HG02943 (cell line): ENCODE measurements at regions not wholly inside any gene's neighbourhood (a gene's known extent, or its start where the extent isn't known, plus 50 kb on each side); places are given as distances from the start of the nearest gene placed in this dataset.
"Not testable (repeated sequence)": the region's sequence is repeated elsewhere in the genome, so short reads cannot be mapped to it uniquely, and the experiment has no call there.

Experiments used
- ATAC-seq: cut with Tn5 transposase; IDR thresholded peaks from one replicate; pipeline ENCODE4 v1.9.1; 2021; ENCODE audit warnings: mild to moderate bottlenecking, low read depth, moderate library complexity; ENCODE audit not compliant: unreplicated experiment

DNA sequence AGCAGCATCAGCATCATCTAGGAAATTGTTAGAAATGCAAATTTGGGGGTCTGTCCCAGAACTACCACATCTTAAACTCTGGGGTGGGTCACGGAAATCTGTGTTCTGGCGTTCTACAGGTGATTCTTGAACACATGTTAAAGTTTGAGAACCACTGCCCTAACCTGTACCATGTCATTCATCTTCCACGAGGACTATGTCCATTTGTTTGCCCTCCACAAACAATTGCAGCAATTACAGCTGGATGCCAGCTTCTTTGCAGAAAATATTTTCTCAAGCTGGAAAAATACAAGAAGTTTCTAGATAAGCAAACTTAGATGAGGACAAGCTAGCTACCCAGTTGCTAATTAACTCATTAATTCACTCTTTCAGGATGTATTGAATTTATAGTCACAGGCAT lies 54.1 kb downstream of the MAFB start:
- ATAC-seq, result no peak

DNA sequence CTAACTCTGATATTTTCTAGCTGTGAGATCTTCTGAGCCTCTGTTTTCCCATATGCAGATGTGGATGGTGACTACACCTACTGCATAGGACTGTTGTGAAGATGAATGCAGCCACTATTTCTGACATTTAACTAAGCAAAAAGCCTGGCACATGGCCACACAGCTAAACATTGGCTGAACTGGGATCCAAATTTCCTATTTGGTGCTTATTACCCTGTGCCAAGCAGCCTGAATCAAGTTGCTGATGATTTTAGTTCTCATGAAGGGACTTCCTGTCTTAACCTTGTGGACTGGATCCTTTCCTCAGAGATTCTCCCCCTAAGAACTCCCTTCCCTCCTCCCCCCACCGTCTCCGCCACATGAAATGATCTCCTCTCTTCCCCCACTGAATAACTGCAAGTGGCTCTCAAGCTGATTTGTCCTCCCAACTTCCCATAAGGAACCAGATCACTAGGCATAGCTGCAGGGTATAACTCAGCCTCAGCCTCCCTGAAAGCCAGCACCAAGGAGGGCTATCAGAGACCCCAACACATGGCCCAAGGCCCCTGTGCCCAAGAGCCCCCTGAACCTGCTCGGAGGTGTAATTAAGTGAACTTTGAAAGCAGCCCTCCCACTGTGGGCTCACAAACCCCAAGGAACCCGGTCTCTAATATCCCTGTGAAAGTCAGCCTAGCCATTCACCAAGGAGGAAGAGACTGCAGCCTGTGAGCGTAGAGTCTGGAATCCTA lies 55.7 kb downstream of the MAFB start:
- no peak for ATAC-seq

DNA sequence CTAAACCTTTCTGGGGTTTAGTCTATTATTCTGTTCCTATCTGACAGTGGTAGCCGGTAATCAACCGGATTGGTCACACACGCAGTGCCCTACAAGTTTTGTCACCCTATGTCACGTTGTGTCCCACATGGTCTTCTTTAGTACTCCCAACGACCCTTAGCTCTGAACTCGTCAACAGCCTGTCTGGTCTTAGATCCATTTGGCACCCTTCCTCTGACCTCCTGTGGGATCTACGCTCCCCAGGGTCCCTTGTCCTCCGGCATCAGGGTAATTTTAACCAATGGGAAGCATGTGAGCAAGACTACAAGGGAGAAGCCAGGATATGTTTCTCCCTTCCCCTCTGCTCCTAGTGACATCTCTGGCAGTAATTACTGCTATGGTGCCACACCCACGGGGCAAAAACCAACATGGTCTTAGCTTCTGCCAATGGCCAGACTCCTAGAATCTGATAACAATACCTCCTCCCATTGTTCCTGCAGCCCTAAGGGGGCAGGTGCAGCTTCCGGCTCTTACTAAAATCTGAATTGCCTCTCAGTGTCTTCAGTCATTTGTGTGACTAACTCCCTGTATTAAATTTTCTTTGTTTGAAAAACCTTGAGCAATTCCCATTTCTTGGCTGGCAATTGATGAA lies 56.6 kb downstream of the MAFB start:
- ATAC-seq, result no peak

DNA sequence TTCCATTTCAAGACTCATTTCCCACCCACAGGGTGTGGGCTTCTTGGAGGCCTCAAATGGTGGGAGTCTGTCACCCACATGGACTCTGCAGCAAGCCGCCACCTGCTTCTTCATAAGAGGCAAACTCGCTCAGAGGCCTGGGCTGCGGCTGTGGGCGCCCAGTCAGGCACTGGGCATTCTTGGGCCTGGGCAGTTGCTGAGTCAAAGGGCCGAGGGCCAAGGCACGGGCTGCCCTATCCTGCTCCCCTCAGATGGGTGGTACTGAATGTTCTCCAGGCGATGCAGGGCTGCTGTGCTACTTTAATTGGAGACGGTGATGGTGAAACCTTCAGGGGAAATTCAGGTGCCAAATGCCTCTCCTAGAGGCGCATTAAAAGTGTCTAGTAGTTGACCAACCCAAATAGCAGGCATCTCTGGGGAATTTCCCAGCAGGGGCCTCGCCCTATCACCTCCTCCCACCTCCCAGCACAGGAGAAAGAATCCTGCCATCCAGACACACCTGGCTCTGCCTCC lies 57.9 kb downstream of the MAFB start:
- ATAC-seq, result no peak

DNA sequence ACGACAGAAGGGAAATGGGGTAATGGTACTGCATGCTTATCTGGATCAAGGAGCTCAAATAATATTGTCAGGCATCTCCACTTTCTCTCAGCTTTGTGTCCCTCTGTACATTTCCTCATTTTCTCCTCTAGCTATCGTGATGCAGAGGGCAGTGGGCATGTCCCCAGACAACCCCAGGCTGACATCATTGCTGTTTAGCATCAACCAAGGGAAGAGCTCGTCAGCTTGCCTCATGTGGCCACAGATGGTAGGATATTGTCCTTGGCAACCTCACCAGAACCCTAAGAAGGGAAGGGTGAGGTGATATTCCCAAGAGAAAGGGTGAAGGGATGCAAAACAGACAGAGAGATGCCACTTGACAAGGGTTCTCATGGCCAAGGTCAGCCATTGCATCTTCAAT lies 58.3 kb downstream of the MAFB start:
- no peak for ATAC-seq

DNA sequence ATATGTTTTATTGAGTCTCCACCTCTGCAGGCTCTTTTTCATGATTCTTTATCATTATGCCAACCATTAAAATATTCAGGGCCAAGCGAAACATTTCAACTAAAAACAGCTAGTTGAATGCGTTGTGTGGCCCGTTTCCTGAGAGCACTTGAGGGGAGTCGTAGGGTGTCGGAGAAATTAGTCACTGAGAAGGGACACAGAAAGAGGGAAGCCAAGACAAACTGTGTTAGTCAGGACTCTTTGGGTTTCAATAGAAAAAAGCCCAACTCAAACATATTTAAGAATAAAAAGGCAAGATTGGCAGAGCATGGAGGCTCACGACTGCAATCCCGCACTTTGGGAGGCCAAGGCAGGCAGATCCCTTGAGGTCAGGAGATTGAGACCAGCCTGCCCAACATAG lies 58.9 kb downstream of the MAFB start:
- ATAC-seq, result no peak

DNA sequence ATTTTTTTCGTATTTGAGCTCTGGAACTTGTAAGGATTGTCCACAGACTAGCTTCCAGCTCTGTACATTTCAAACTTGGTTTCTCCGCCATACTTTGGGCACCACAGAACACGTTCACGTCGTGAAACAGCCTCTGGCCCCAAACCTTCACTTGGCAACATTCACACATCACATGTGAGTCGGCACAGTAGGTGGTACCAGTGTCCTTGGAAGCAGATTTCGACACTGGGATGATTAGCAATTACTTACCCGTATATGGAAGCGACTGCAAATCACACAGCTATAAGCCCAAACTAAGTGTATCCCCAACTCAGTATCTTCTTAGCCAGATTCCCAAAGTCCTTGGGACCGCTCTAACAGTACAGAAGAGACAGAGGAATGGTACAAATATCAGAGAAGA lies 60.2 kb downstream of the MAFB start:
- no peak for ATAC-seq

DNA sequence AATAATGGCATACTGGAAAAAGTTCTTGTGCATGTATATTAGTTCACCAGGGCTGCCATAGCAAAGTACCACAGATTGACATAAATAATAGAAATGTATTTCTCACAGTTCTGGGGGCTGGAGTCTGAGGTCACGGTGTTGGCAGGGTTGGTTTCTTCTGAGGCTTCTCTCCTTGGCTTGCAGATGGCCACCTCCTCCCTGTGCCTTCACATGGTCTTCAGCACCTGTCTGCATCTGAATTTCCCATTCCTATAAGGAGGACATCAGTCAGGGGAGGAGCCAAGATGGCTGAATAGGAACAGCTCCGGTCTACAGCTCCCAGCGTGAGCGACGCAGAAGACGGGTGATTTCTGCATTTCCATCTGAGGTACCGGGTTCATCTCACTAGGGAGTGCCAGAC lies 70.0 kb downstream of the MAFB start:
- not testable (repeated sequence) for ATAC-seq

DNA sequence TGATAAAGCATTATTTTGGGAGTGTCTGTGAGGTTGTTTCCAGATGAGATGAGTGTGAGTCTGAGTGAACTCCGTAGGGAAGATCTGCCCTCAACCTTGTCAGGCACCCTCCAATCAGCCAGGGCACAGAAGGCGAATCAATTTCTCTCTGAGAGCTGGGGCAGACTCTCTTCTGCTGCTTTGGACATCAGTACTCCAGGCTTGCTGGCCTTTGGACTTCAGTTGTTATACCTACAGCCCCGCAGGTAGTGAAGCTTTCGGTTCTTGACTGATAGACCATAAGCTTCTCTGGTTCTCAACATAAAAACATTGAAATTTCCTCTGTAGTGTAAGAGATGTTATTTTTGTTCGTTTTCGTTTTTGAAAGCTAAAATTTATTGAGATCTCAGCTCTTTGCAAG lies 71.4 kb downstream of the MAFB start:
- no peak for ATAC-seq

DNA sequence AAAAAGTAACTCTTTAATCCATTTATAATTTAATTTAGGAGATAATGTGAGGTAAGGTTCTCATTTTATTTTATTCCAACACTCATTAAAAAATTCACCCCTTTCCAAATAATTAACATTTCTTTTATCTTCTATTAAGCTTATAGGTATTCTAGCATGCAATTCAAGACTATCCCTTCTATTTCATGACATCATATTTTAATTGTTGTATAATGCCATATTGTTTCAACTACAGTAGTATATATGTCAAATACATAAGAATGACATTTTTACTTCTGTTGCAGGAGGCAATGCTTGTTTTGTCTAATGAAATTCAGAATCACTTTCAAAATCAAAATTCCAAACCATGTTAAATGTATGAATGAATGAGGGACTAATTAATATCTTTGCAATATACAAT lies 76.2 kb downstream of the MAFB start:
- no peak for ATAC-seq

DNA sequence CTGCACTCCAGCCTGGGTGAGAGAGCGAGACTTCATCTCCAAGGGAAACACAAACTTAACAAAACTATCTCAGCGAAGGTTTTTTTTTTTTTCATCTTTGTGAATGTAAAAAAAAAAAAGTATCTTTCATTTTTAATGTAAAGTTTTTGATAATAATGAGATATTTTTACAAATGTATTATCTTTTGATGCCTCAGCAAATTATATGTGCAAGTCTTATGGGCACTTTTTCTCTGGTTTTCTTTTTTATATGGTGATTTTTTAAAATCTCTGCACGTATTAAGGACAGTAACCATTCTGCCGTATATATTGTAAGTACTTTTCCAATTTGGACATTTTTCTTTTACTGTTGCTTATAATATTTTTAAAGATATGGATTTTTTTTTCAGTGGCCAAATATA lies 76.8 kb downstream of the MAFB start:
- no peak for ATAC-seq

DNA sequence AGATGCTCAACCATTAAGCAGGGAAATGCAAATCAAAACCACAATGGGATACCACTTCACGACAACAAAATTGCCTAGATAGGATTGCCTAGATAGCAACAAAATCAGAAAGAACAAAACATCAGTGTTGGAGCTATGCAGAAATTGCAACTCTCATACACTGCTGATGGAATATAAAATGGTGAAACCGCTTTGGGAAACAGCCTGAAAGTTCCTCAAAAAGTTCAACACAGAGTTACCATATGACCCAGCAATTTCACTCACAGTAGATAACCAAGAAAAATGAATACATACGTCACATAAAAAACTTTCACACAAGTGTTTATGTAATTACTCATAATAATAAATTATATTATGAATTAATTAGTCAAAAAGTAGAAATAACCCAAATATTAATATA lies 78.3 kb downstream of the MAFB start:
- no peak for ATAC-seq

DNA sequence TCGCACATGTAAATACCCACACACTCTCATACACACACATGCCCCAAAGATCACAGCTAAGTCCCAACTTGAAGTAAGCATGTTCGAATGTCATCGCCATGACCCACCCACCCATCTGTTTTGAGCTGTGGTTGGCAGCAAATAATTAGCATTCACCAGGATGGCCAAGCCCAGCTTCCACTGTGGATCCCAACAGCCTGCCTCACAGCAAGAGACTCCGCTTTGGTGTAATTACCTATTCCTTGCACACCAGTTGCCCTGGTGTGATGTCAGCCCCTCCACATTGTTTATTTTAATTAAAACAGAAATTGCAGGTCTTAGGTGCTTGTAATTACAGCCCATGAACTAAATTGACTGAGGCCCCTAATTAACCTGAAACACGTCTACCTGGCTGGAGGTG lies 81.1 kb downstream of the MAFB start:
- no peak for ATAC-seq

DNA sequence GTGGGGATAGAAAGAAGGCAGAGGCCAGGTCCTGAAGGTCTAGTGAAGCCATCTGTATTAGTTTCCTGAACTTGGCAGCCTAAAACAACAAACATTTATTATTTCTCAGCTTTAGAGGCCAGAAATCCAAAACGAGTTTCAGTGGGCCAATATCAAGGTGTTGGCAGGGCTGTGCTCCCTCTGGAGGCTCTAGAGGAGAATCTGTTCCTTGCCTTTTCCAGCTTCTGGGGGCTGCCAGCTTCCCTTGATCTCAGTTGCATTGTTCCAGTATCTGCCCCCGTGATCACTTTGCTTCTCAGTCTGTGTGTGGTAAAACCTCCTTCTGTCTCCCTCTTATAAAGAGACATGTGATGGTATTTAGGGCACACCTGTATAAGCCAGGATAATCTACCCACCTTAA lies 82.4 kb downstream of the MAFB start:
- no peak for ATAC-seq

DNA sequence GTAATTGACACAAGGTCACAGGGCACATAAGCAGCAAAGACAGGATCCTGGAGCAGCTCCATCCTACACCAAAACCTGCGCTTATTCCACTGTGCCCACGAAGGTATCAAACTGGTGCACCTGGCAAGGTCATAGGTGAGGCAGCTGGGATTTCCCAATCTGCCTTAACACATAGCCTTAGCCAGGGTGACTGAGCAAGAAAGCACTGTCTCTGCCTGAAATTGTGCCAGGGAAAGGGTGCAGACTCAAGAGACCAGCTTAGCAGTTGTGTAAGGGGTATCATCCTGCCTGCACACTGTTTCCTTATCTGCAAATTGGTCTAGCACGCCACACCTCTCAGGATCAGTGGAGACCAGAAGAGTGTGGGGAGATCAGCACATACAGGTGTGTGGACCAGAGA lies 82.8 kb downstream of the MAFB start:
- ATAC-seq, result no peak

DNA sequence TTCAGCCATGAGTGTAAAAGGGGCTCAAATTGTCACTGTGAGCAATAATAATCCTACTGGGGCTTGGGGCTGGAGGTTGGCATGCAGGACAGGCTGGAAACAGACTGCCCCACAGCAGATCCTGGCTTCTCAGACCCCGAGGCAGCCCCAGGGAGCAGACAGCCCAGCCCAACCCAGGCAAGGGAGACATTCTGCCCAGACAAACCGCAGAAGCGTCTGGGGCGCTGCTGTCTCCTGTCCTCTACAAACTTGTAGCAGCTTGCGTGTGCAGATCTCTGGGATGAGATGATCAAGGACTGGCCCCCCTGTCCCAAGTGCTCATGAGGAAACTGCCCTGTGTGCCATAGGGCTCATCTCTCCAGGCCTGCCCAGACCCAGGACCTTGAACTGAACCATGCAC lies 84.6 kb downstream of the MAFB start:
- no peak for ATAC-seq

DNA sequence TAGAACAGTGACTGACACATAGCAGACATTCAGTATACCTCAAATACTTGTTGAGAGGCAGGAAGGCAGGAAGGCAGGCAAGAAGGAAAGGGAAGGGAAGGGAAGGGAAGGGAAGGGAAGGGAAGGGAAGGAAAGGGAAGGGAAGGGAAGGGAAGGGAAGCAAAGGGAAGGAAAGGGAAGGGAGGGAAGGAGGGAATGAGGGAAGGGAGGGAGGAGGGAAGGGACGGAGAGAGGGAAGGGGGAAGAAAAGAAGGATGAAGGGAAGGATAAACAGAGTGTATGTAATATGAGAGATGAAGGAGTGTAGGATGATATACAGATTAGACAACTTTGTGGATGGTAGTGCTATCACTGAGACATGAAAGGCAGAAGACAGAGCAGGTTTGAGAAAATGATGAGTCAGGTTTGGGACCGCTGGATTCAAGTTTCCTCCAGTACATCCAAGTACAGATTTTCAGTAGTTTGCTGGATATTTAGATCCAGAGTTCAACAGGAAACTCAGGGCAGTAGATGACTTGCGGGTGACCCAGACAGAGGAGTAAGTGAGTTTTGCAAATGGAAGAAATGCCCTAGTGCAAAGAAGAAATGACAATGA lies 85.9 kb downstream of the MAFB start:
- ATAC-seq, result no peak

DNA sequence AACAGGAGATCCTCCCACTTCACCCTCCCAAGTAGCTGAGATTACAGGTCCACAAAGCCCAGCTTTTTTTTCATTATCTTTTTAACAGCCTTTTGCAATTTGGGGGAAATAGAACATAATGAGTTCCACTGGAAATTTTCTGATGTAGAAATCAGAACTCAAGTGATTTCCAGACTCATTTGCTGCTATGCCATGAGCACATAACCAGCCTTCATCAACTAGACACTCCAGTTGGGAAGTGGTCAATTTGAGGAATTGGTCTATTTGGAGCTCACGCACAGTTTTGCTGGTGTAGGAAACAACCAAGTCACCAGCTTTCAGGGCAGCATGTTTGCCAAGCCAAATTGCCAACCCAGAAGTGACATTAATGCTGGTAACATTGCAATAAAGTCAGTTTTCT lies 86.7 kb downstream of the MAFB start:
- no peak for ATAC-seq

DNA sequence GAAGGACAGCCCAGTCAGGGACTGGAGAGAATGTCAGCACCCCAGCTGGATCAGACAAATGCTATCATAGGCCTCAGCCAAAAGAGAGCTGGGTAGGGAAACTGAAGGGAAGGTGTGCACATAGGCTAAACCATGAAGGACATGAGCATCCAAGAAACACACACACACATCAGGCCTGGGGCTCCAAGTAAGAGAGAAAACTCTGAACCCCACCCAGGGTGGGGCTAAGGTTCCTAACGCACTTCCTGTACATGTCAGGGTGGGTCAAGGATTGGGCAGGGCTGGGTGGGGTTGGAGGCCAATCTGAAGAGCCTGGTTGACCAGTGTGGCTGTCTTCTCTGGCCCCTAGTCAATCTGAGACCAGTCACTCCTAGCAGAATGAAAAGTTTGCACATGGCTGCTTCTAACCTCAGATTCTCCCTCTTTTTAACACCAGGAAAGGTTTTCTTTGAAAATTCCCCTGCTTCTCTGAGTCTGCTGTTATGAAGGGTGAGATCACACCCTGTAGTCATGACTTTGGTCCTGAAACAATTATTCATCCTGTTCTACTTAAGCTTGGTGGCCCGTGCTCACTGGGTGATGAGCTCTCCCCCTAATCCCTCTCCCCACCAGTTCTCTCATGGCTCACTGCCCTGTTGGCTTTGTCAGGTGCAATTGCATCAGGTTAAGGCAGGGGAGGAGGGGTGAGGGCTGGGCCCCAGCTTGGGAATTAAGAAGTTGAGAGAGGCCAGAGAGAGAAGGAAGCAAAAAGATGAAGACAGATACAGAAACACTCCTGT lies 88.4 kb downstream of the MAFB start:
- no peak for ATAC-seq

DNA sequence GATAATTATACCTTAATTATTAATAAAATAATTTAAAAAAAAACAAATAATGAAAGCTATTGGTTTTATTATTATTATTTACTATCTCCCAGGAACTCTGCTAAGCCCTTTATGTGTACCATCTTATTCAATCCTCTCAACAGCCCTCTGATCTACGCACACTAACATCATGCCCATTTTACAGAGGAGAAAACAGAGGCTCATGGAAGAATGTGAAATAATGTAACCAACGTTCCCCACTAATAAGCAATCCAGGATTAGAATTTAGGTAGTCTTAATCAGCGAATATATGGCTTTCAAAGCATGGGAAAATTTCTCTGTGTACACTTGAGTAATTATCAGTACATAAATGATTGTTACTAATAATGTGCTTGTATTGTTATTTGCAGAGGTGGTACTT lies 89.0 kb downstream of the MAFB start:
- ATAC-seq, result no peak

DNA sequence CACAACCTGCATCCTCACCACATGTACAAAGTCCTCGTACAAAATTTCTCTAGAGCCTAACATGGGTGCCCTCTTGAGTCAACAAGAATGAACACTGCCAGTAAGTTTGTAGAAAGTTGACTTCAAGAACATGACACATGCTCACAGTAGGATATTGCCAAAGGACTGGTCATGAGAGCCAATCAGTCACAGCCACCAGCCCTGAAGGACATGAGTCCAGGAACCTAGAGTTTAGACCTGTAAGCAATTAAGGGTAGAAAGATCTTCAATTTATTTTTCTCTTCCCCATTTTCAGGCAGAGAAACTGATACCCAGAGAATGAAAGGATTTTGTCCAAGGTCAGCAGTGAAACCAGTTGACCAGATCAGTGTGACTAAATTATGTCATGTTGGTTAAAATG lies 96.1 kb downstream of the MAFB start:
- no peak for ATAC-seq
